ENCODE measurements at regions not wholly inside any gene's neighbourhood (a gene's known extent, or its start where the extent isn't known, plus 50 kb on each side); places are given as distances from the start of the nearest gene placed in this dataset.
"Not testable (repeated sequence)": the region's sequence is repeated elsewhere in the genome, so short reads cannot be mapped to it uniquely, and the experiment has no call there.

DNA sequence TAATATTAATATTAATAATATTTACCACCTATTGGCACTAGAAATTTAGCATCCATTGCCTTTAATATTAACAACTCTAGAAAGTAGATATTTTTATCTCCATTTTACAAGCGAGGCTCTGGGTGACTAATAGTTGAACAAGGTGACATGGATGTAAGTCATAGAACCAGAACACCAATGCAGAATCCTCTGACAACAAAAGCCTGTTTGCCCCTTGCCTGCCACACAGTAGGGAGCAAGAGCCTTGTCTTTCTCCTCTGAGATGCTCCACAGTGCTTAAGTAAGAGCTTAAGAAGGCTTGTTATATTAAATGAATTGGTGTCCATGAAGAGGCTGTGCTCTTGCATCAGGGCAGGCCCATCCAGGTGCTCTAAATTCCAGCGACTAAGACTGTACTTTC is 51.2 kb upstream of the LBX1 start:
- Histone ChIP-seq H3K4me1 (ENCODE audit: control insufficient read depth in 4 of 4, insufficient read depth in 4 of 4, low read length in 3 of 4) (peaks cover 0 to 2% (median 0%) of the 10 kb centered on the region in 4 donors), H3K27me3 (ENCODE audit: control insufficient read depth in 4 of 4, insufficient read depth in 4 of 4, low read length in 3 of 4) (peaks cover 0 to 7% (median 2%) of the 10 kb centered on the region in 4 donors), H3K9me3 (ENCODE audit: control insufficient read depth in 4 of 4, low read length in 3 of 4) (no peaks in the 10 kb centered on the region), H3K27ac (ENCODE audit: low read depth in 1 of 2, low read length in 2 of 2) (no peak overlapping the region), H3K36me3 (ENCODE audit: control insufficient read depth in 4 of 4, insufficient read depth in 3 of 4, low read depth in 1 of 4, low read length in 3 of 4) (no peaks in the 10 kb centered on the region), H3K4me3 (ENCODE audit: low read depth in 1 of 3, low read length in 3 of 3) (no peak overlapping the region), H3K9ac (ENCODE audit: low read depth in 1 of 2, low read length in 2 of 2) (no peak overlapping the region)
- TF ChIP-seq, protein P1, sequence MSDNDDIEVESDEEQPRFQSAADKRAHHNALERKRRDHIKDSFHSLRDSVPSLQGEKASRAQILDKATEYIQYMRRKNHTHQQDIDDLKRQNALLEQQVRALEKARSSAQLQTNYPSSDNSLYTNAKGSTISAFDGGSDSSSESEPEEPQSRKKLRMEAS (IDR thresholded peaks at IDR 0.05): no peak
- no peak for TF ChIP-seq HNF4A (conservative IDR thresholded peaks at IDR 0.05)
- no peak for TF ChIP-seq GABPA (IDR thresholded peaks at IDR 0.05 in 1 of 2, conservative IDR thresholded peaks at IDR 0.05 in 1 of 2)
- TF ChIP-seq EGR1 (IDR thresholded peaks at IDR 0.05; ENCODE audit: low read depth in 2 of 2): no peak
- TF ChIP-seq JUND (IDR thresholded peaks at IDR 0.05): no peak
- TF ChIP-seq TAF1 (conservative IDR thresholded peaks at IDR 0.05): no peak
- TF ChIP-seq, protein P2, sequence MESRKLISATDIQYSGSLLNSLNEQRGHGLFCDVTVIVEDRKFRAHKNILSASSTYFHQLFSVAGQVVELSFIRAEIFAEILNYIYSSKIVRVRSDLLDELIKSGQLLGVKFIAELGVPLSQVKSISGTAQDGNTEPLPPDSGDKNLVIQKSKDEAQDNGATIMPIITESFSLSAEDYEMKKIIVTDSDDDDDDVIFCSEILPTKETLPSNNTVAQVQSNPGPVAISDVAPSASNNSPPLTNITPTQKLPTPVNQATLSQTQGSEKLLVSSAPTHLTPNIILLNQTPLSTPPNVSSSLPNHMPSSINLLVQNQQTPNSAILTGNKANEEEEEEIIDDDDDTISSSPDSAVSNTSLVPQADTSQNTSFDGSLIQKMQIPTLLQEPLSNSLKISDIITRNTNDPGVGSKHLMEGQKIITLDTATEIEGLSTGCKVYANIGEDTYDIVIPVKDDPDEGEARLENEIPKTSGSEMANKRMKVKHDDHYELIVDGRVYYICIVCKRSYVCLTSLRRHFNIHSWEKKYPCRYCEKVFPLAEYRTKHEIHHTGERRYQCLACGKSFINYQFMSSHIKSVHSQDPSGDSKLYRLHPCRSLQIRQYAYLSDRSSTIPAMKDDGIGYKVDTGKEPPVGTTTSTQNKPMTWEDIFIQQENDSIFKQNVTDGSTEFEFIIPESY (IDR thresholded peaks at IDR 0.05): no peak
- no peak for TF ChIP-seq FOXA2 (IDR thresholded peaks at IDR 0.05)
- no peak for TF ChIP-seq HNF4G (IDR thresholded peaks at IDR 0.05)
- no peak for TF ChIP-seq RAD21 (IDR thresholded peaks at IDR 0.05)
- no peak for TF ChIP-seq YY1 (IDR thresholded peaks at IDR 0.05)
- TF ChIP-seq SP1 (IDR thresholded peaks at IDR 0.05): no peak
- TF ChIP-seq RXRA (IDR thresholded peaks at IDR 0.05): no peak
- no peak for TF ChIP-seq FOXA1 (IDR thresholded peaks at IDR 0.05)
- TF ChIP-seq, protein P3, sequence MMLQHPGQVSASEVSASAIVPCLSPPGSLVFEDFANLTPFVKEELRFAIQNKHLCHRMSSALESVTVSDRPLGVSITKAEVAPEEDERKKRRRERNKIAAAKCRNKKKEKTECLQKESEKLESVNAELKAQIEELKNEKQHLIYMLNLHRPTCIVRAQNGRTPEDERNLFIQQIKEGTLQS (IDR thresholded peaks at IDR 0.05): no peak
- TF ChIP-seq, protein P4, sequence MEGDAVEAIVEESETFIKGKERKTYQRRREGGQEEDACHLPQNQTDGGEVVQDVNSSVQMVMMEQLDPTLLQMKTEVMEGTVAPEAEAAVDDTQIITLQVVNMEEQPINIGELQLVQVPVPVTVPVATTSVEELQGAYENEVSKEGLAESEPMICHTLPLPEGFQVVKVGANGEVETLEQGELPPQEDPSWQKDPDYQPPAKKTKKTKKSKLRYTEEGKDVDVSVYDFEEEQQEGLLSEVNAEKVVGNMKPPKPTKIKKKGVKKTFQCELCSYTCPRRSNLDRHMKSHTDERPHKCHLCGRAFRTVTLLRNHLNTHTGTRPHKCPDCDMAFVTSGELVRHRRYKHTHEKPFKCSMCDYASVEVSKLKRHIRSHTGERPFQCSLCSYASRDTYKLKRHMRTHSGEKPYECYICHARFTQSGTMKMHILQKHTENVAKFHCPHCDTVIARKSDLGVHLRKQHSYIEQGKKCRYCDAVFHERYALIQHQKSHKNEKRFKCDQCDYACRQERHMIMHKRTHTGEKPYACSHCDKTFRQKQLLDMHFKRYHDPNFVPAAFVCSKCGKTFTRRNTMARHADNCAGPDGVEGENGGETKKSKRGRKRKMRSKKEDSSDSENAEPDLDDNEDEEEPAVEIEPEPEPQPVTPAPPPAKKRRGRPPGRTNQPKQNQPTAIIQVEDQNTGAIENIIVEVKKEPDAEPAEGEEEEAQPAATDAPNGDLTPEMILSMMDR (IDR thresholded peaks at IDR 0.05; ENCODE audit: low read depth, low read length, missing input control): no peak
- TF ChIP-seq NR2F2 (IDR thresholded peaks at IDR 0.05): no peak
- DNase-seq (ENCODE audit: low spot score): no peak
- WGBS: 89% methylated on average over 2 of the region's 2 CpGs

DNA sequence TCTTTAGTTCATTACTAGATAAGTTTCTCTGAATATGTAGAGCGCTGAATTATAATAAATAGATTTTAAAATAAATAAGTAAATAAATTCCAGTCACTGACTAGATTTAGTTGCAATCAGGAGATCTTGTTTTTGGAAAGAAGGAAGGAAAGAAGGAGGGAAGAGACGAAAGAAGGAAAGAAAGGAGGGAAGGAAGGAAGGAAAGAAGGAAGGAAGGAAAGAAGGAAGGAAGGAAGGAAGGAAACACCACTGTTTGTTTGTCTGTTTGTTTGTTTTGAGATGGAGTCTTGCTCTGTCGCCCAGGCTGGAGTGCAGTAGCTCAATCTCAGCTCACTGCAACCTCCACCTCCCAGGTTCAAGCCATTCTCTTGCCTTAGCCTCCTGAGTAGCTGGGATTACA is 51.7 kb upstream of the LBX1 start:
- 93% methylated on average over 3 of the region's 3 CpGs for WGBS

DNA sequence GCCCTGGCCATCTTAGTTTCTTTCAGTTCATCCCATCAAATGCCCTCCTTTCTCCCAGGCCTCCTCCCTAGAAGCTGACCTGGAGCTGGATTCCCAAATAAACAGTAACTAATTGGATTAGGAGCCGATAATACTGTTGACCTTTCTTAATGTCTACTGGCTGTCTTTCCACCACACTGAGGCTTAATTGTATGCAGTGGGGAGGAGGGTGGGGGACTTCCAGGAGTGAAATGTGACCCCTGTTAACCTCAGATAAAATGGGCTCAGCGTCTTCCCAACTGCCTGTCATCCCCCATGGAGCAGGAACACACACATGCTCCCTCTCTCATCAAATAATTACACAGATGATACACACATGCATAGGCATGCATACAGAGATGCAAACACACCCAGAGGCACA is 53.7 kb upstream of the LBX1 start:
- H3K4me3 ChIP-seq (ENCODE audit: low read depth in 1 of 3, low read length in 3 of 3): no peak overlapping the region
- no peaks in the 10 kb centered on the region for H3K9me3 ChIP-seq (ENCODE audit: control insufficient read depth in 4 of 4, low read length in 3 of 4)
- H3K27me3 ChIP-seq (ENCODE audit: control insufficient read depth in 4 of 4, insufficient read depth in 4 of 4, low read length in 3 of 4): peaks cover 0 to 9% (median 2%) of the 10 kb centered on the region in 4 donors
- H3K4me1 ChIP-seq (ENCODE audit: control insufficient read depth in 4 of 4, insufficient read depth in 4 of 4, low read length in 3 of 4): peaks cover 0 to 4% (median 2%) of the 10 kb centered on the region in 4 donors
- no peak overlapping the region for H3K9ac ChIP-seq (ENCODE audit: low read depth in 1 of 2, low read length in 2 of 2)
- no peak for DNase-seq (ENCODE audit: low spot score)
- 53% methylated on average over 2 of the region's 2 CpGs for WGBS
- no peaks in the 10 kb centered on the region for H3K36me3 ChIP-seq (ENCODE audit: control insufficient read depth in 4 of 4, insufficient read depth in 3 of 4, low read depth in 1 of 4, low read length in 3 of 4)
- no peak overlapping the region for H3K27ac ChIP-seq (ENCODE audit: low read depth in 1 of 2, low read length in 2 of 2)
- TF ChIP-seq NR2F2 (IDR thresholded peaks at IDR 0.05) (no peak), FOXA1 (IDR thresholded peaks at IDR 0.05) (no peak), JUND (IDR thresholded peaks at IDR 0.05) (no peak), RXRA (IDR thresholded peaks at IDR 0.05) (no peak), FOXA2 (IDR thresholded peaks at IDR 0.05) (no peak), RAD21 (IDR thresholded peaks at IDR 0.05) (no peak)
- TF ChIP-seq, protein P4 (IDR thresholded peaks at IDR 0.05; ENCODE audit: low read depth, low read length, missing input control): no peak
- TF ChIP-seq, protein P2 (IDR thresholded peaks at IDR 0.05): no peak
- TF ChIP-seq, protein P1 (IDR thresholded peaks at IDR 0.05): no peak

More for the DNA sequence above, 51.7 kb upstream of the LBX1 start:
- not testable (repeated sequence) for H3K27ac ChIP-seq (ENCODE audit: low read depth in 1 of 2, low read length in 2 of 2); H3K27me3 ChIP-seq (ENCODE audit: control insufficient read depth in 4 of 4, insufficient read depth in 4 of 4, low read length in 3 of 4); DNase-seq (ENCODE audit: low spot score); H3K4me3 ChIP-seq (ENCODE audit: low read depth in 1 of 3, low read length in 3 of 3); H3K9ac ChIP-seq (ENCODE audit: low read depth in 1 of 2, low read length in 2 of 2); H3K36me3 ChIP-seq (ENCODE audit: control insufficient read depth in 4 of 4, insufficient read depth in 3 of 4, low read depth in 1 of 4, low read length in 3 of 4); H3K9me3 ChIP-seq (ENCODE audit: control insufficient read depth in 4 of 4, low read length in 3 of 4); H3K4me1 ChIP-seq (ENCODE audit: control insufficient read depth in 4 of 4, insufficient read depth in 4 of 4, low read length in 3 of 4)

Data from liver (tissue), 8 donors.